ENCODE measurements at regions not wholly inside any gene's neighbourhood (a gene's known extent, or its start where the extent isn't known, plus 50 kb on each side); places are given as distances from the start of the nearest gene placed in this dataset.

GRCh38 chr1:55916481-55916880, 662.9 kb downstream of the PLPP3 start:
- intact Hi-C loops (cut with DNase I): no loop called here
- H3K9me3 ChIP-seq: no peaks in the 10 kb centered on the region
- DNase-seq (ENCODE audit: extremely low spot score): no peak

DNA sequence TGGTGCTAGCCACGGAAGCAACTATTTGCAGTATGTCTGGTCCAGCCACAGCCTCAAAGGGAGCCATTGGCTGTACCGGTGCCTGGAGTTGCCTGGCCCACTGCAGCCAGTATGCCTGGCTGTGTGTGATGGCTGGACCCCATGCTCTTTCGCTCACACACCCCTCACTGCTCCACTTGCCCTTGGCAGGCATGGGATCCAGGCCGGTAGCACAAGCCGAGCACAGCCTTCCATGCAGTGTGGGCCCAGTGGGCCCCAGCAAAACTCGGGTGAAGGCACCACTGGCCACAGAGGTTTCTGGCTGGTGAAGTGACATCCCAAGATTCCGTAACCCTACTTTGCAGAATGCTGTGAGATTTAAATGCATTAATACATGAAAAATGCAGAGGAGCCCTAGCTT, 665.8 kb downstream of the PLPP3 start:
- peaks cover 0 to 11% (median 8%) of the 10 kb centered on the region in 4 donors for H3K4me1 ChIP-seq
- no peaks in the 10 kb centered on the region for H3K9me3 ChIP-seq
- no peak for DNase-seq (ENCODE audit: extremely low spot score)
- 100% methylated on average over 3 of the region's 7 CpGs for WGBS
- no peaks in the 10 kb centered on the region for H3K27me3 ChIP-seq
- TF ChIP-seq POLR2A (IDR thresholded peaks at IDR 0.05; ENCODE audit: low read depth) (no peak), POLR2AphosphoS5 (IDR thresholded peaks at IDR 0.05) (no peak), EP300 (IDR thresholded peaks at IDR 0.05) (no peak)
- TF ChIP-seq, protein P1, sequence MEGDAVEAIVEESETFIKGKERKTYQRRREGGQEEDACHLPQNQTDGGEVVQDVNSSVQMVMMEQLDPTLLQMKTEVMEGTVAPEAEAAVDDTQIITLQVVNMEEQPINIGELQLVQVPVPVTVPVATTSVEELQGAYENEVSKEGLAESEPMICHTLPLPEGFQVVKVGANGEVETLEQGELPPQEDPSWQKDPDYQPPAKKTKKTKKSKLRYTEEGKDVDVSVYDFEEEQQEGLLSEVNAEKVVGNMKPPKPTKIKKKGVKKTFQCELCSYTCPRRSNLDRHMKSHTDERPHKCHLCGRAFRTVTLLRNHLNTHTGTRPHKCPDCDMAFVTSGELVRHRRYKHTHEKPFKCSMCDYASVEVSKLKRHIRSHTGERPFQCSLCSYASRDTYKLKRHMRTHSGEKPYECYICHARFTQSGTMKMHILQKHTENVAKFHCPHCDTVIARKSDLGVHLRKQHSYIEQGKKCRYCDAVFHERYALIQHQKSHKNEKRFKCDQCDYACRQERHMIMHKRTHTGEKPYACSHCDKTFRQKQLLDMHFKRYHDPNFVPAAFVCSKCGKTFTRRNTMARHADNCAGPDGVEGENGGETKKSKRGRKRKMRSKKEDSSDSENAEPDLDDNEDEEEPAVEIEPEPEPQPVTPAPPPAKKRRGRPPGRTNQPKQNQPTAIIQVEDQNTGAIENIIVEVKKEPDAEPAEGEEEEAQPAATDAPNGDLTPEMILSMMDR (IDR thresholded peaks at IDR 0.05): no peak
- no peak overlapping the region for H3K4me3 ChIP-seq
- no peaks in the 10 kb centered on the region for H3K36me3 ChIP-seq
- H3K27ac ChIP-seq (replicated peaks in 1 of 4): no peak overlapping the region
- intact Hi-C loops (cut with DNase I): no loop called here

More at GRCh38 chr1:55916481-55916880, 662.9 kb downstream of the PLPP3 start:
- no peaks in the 10 kb centered on the region for H3K27me3 ChIP-seq
- H3K27ac ChIP-seq (replicated peaks in 1 of 4): no peak overlapping the region
- no peaks in the 10 kb centered on the region for H3K36me3 ChIP-seq
- WGBS: 35% methylated on average over 2 of the region's 2 CpGs
- TF ChIP-seq POLR2AphosphoS5 (IDR thresholded peaks at IDR 0.05): no peak
- TF ChIP-seq POLR2A (IDR thresholded peaks at IDR 0.05; ENCODE audit: low read depth): no peak
- TF ChIP-seq, protein P1 (IDR thresholded peaks at IDR 0.05): no peak
- no peak for TF ChIP-seq EP300 (IDR thresholded peaks at IDR 0.05)
- H3K4me1 ChIP-seq: peaks cover 0 to 14% (median 10%) of the 10 kb centered on the region in 4 donors
- H3K4me3 ChIP-seq: no peak overlapping the region

DNA sequence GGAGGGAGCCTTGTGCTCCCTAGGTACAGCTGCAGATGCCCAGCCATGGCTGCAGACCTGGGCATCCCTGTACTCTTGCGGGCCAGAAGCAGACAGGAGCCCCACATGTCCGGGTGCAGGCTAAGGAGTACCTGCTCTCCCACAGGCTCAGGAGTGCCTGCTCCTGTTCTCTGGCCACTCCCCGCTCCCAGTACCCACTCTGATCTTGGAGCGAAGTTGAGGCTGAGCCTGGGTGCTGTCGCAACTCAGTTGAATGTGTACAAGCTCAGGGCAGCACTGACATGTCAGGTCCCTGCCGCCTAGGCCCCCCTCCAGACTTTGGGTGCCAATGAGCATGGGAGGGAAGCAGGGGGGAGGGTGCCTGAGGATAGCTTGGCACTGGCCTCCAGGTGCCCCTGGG, 666.9 kb downstream of the PLPP3 start:
- TF ChIP-seq POLR2AphosphoS5 (IDR thresholded peaks at IDR 0.05): no peak
- no peak for TF ChIP-seq POLR2A (IDR thresholded peaks at IDR 0.05; ENCODE audit: low read depth)
- TF ChIP-seq, protein P1 (IDR thresholded peaks at IDR 0.05): no peak
- TF ChIP-seq EP300 (IDR thresholded peaks at IDR 0.05): no peak
- Histone ChIP-seq H3K4me1 (peaks cover 0 to 11% (median 8%) of the 10 kb centered on the region in 4 donors), H3K27me3 (no peaks in the 10 kb centered on the region), H3K36me3 (no peaks in the 10 kb centered on the region), H3K4me3 (no peak overlapping the region), H3K27ac (replicated peaks in 1 of 4) (no peak overlapping the region), H3K9me3 (no peaks in the 10 kb centered on the region)
- DNase-seq (ENCODE audit: extremely low spot score): no peak
- intact Hi-C loops (cut with DNase I): no loop called here
- WGBS: 100% methylated on average over 6 of the region's 6 CpGs

GRCh38 chr1:55904541-55904940, 674.8 kb downstream of the PLPP3 start:
- Histone ChIP-seq H3K9me3 (peaks cover 0 to 4% (median 0%) of the 10 kb centered on the region in 4 donors), H3K4me3 (no peak overlapping the region), H3K27me3 (no peaks in the 10 kb centered on the region), H3K27ac (replicated peaks in 1 of 4) (no peak overlapping the region), H3K36me3 (no peaks in the 10 kb centered on the region), H3K4me1 (no peaks in the 10 kb centered on the region)
- intact Hi-C loops (cut with DNase I): no loop called here
- 100% methylated on average over 3 of the region's 3 CpGs for WGBS
- no peak for DNase-seq (ENCODE audit: extremely low spot score)
- no peak for TF ChIP-seq EP300 (IDR thresholded peaks at IDR 0.05)
- TF ChIP-seq POLR2AphosphoS5 (IDR thresholded peaks at IDR 0.05): no peak
- no peak for TF ChIP-seq POLR2A (IDR thresholded peaks at IDR 0.05; ENCODE audit: low read depth)
- TF ChIP-seq, protein P1 (IDR thresholded peaks at IDR 0.05): no peak

GRCh38 chr1:55898181-55898580, 681.2 kb downstream of the PLPP3 start:
- peaks cover 0 to 14% (median 6%) of the 10 kb centered on the region in 4 donors for H3K9me3 ChIP-seq
- WGBS: 97% methylated on average over 1 of the region's 1 CpG

More at GRCh38 chr1:55898181-55898580, 681.2 kb downstream of the PLPP3 start:
- H3K27me3 ChIP-seq: no peaks in the 10 kb centered on the region
- TF ChIP-seq POLR2AphosphoS5 (IDR thresholded peaks at IDR 0.05): no peak
- TF ChIP-seq POLR2A (IDR thresholded peaks at IDR 0.05; ENCODE audit: low read depth): no peak
- TF ChIP-seq, protein P1 (IDR thresholded peaks at IDR 0.05): no peak
- TF ChIP-seq EP300 (IDR thresholded peaks at IDR 0.05): no peak
- intact Hi-C loops (cut with DNase I): no loop called here
- H3K4me3 ChIP-seq: no peak overlapping the region
- no peak for DNase-seq (ENCODE audit: extremely low spot score)
- no peak overlapping the region for H3K27ac ChIP-seq (replicated peaks in 1 of 4)
- no peaks in the 10 kb centered on the region for H3K4me1 ChIP-seq
- H3K36me3 ChIP-seq: no peaks in the 10 kb centered on the region
